Prostate gland (tissue), 2 donors: ENCODE measurements at regions not wholly inside any gene's neighbourhood (a gene's known extent, or its start where the extent isn't known, plus 50 kb on each side); places are given as distances from the start of the nearest gene placed in this dataset.
"Not testable (repeated sequence)": the region's sequence is repeated elsewhere in the genome, so short reads cannot be mapped to it uniquely, and the experiment has no call there.

Experiments used
- DNase-seq: peaks from one replicate; pipeline ENCODE4 v3.0.0-alpha.2; 2019; ENCODE audit warnings: low spot score
- H3K27ac ChIP-seq, 2 donors: fragments of 200-600 bp; sonication (generic); 2 replicates each; pipeline ENCODE4 v1.5.1; 2017 to 2019
- H3K27me3 ChIP-seq: fragments of 200-600 bp; sonication (generic); replicated peaks from 2 replicates; pipeline ENCODE4 v1.5.1; 2019; ENCODE audit not compliant: insufficient read depth
- H3K36me3 ChIP-seq, 2 donors: fragments of 200-600 bp; sonication (generic); 1 replicate in 1 of 2; 2 replicates in 1 of 2; pipeline versions ENCODE4 v1.5.1 to v1.8.1; 2017 to 2019
- H3K4me1 ChIP-seq: fragments of 200-600 bp; sonication (generic); replicated peaks from 2 replicates; pipeline ENCODE4 v1.5.1; 2019
- H3K4me3 ChIP-seq, 2 donors: fragments of 200-600 bp; sonication (generic); 2 replicates each; pipeline ENCODE4 v1.5.1; 2017 to 2019
- H3K9me3 ChIP-seq: fragments of 200-600 bp; sonication (generic); 2 replicates; pipeline ENCODE4 v1.5.1; 2017
- CTCF ChIP-seq, 4 experiments: fragments of 200-600 bp in 2 of 4; fragments of 450-650 bp in 2 of 4; sonication (generic) in 2 of 4; IDR thresholded peaks; 1 replicate in 3 of 4; 2 replicates in 1 of 4; pipeline ENCODE4 v1.5.1; 2016 to 2019; ENCODE audit warnings: antibody characterized with exemption in 4 of 4, mild to moderate bottlenecking in 2 of 4, moderate library complexity in 2 of 4
- POLR2A ChIP-seq: fragments of 450-650 bp; IDR thresholded peaks from one replicate; pipeline ENCODE4 v1.6.1; 2016; ENCODE audit warnings: antibody characterized with exemption, mild to moderate bottlenecking
- POLR2AphosphoS5 ChIP-seq: sonication (generic); formaldehyde crosslinking; IDR thresholded peaks from one replicate; pipeline ENCODE4 v1.6.1; 2017; ENCODE audit warnings: antibody characterized with exemption
- WGBS: methylation state at CpG from one replicate; pipeline ENCODE4 v1.1.5; 2018; 5-methylcytosine and 5-hydroxymethylcytosine counted together
- intact Hi-C: fragments of 100-400 bp; cut with DNase I; formaldehyde crosslinking; loops from one replicate; pipeline ENCODE4 v1.14.2; 2022

- no peak for TF ChIP-seq POLR2AphosphoS5
- no peak for TF ChIP-seq CTCF (IDR thresholded peaks at IDR 0.05)
- TF ChIP-seq POLR2A, result no peak
- Histone ChIP-seq H3K27ac (no peak overlapping the region), H3K4me1 (no peaks in the 10 kb centered on the region), H3K4me3 (no peak overlapping the region), H3K27me3 (no peaks in the 10 kb centered on the region), H3K9me3 (no peaks in the 10 kb centered on the region), H3K36me3 (no peaks in the 10 kb centered on the region)
- no peak for DNase-seq
- intact Hi-C loops, result no loop called here
- WGBS, result 92% methylated on average over 1 of the region's 1 CpG
Observed at GRCh38 chr4:128633067-128633466, 176.4 kb upstream of the JADE1 start.

- no peaks in the 10 kb centered on the region for H3K4me1 ChIP-seq
- WGBS, result 47% methylated on average over 5 of the region's 5 CpGs
- intact Hi-C loops, result no loop called here
- TF ChIP-seq POLR2AphosphoS5, result no peak
- TF ChIP-seq CTCF (IDR thresholded peaks at IDR 0.05), result no peak
- TF ChIP-seq POLR2A, result no peak
- no peaks in the 10 kb centered on the region for H3K9me3 ChIP-seq
- no peaks in the 10 kb centered on the region for H3K27me3 ChIP-seq
- H3K4me3 ChIP-seq, result no peak overlapping the region
- DNase-seq, result no peak
- H3K36me3 ChIP-seq, result no peaks in the 10 kb centered on the region
- no peak overlapping the region for H3K27ac ChIP-seq
Observed at GRCh38 chr4:128630871-128631270, 178.6 kb upstream of the JADE1 start.

- WGBS, result 84% methylated on average over 4 of the region's 4 CpGs
- intact Hi-C loops, result no loop called here
- TF ChIP-seq POLR2A (no peak), CTCF (IDR thresholded peaks at IDR 0.05) (no peak)
- Histone ChIP-seq H3K36me3 (no peaks in the 10 kb centered on the region), H3K9me3 (no peaks in the 10 kb centered on the region), H3K27me3 (no peaks in the 10 kb centered on the region), H3K4me3 (no peak overlapping the region), H3K4me1 (no peaks in the 10 kb centered on the region), H3K27ac (no peak overlapping the region)
- no peak for DNase-seq
Observed at GRCh38 chr4:128623508-128624215, 185.8 kb upstream of the JADE1 start.

GRCh38 chr4:128620279-128620965, 189.1 kb upstream of the JADE1 start:
- intact Hi-C loops, result not testable (repeated sequence)

GRCh38 chr4:128615197-128615596, 194.3 kb upstream of the JADE1 start:
- no peak for TF ChIP-seq CTCF (IDR thresholded peaks at IDR 0.05)
- H3K9me3 ChIP-seq, result no peaks in the 10 kb centered on the region
- no peaks in the 10 kb centered on the region for H3K36me3 ChIP-seq
- no peaks in the 10 kb centered on the region for H3K4me1 ChIP-seq
- H3K27me3 ChIP-seq, result no peaks in the 10 kb centered on the region
- no peak for DNase-seq
- H3K27ac ChIP-seq, result no peak overlapping the region
- H3K4me3 ChIP-seq, result no peak overlapping the region
- intact Hi-C loops, result no loop called here

More at GRCh38 chr4:128620279-128620965, 189.1 kb upstream of the JADE1 start:
- H3K9me3 ChIP-seq, DNase-seq, H3K27ac ChIP-seq, H3K4me1 ChIP-seq, H3K4me3 ChIP-seq, H3K36me3 ChIP-seq, H3K27me3 ChIP-seq: not testable (repeated sequence)
- 73% methylated on average over 7 of the region's 7 CpGs for WGBS
